ENCODE measurements at regions not wholly inside any gene's neighbourhood (a gene's known extent, or its start where the extent isn't known, plus 50 kb on each side); places are given as distances from the start of the nearest gene placed in this dataset.

DNA sequence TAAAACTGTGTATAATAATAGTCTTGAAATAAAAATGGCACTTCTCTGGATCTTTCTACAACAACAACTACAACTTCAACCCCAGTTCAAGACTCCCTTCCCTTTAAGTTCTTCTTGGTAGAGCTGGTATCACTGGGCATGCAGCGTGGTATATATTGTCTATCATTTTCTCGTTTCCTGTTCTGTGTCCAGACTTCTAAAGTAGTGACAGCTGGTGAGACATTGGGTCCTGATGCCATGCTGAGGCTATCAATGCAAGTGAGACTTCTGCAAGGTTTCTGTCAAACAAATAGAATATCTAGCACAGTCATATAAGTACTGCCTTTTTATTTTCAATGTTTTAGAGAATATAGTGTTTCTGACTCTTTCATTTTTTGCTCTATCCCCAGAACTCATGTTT, 123.0 kb upstream of the GRIN3A start:
- TF ChIP-seq RAD21 (conservative IDR thresholded peaks at IDR 0.05) = no peak
- TF ChIP-seq EP300 (conservative IDR thresholded peaks at IDR 0.05; ENCODE audit: poor library complexity, severe bottlenecking) = no peak
- TF ChIP-seq, protein P1, sequence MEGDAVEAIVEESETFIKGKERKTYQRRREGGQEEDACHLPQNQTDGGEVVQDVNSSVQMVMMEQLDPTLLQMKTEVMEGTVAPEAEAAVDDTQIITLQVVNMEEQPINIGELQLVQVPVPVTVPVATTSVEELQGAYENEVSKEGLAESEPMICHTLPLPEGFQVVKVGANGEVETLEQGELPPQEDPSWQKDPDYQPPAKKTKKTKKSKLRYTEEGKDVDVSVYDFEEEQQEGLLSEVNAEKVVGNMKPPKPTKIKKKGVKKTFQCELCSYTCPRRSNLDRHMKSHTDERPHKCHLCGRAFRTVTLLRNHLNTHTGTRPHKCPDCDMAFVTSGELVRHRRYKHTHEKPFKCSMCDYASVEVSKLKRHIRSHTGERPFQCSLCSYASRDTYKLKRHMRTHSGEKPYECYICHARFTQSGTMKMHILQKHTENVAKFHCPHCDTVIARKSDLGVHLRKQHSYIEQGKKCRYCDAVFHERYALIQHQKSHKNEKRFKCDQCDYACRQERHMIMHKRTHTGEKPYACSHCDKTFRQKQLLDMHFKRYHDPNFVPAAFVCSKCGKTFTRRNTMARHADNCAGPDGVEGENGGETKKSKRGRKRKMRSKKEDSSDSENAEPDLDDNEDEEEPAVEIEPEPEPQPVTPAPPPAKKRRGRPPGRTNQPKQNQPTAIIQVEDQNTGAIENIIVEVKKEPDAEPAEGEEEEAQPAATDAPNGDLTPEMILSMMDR (IDR thresholded peaks at IDR 0.05; ENCODE audit: poor library complexity, severe bottlenecking) = no peak
- TF ChIP-seq EZH2 (IDR thresholded peaks at IDR 0.05; ENCODE audit: borderline replicate concordance, insufficient read depth, low read length, poor library complexity, severe bottlenecking) = no peak

All from neural cell (in vitro differentiated cells).